ENCODE measurements at regions not wholly inside any gene's neighbourhood (a gene's known extent, or its start where the extent isn't known, plus 50 kb on each side); places are given as distances from the start of the nearest gene placed in this dataset.

GRCh38 chr13:104485571-104485970 is 1419.4 kb upstream of the SLC10A2 start:
- TF ChIP-seq POLR2A (IDR thresholded peaks at IDR 0.05; ENCODE audit: low read depth, low read length) (no peak), CTCF (conservative IDR thresholded peaks at IDR 0.05; ENCODE audit: low read depth, low read length) (no peak), RFX5 (IDR thresholded peaks at IDR 0.05; ENCODE audit: low read depth, low read length) (no peak), RAD21 (IDR thresholded peaks at IDR 0.05; ENCODE audit: low read length) (no peak), SMC3 (IDR thresholded peaks at IDR 0.05; ENCODE audit: low read depth, low read length) (no peak), RCOR1 (IDR thresholded peaks at IDR 0.05; ENCODE audit: insufficient replicate concordance, low read length) (no peak)

Data from IMR-90 (cell line).